K562 (cell line): ENCODE measurements at regions not wholly inside any gene's neighbourhood (a gene's known extent, or its start where the extent isn't known, plus 50 kb on each side); places are given as distances from the start of the nearest gene placed in this dataset.

Source experiments
- ATAC-seq: fragments of 200-7000 bp; cut with Tn5 transposase; 3 replicates; pipeline ENCODE4 v1.9.1; 2020; ENCODE audit warnings: moderate library complexity
- BruUV-seq: library from RNA; stranded (reverse); fragments of 400-500 nt; replicated peaks from 2 replicates; lab custom pipeline; 2021; lab: Mats Ljungman, UMichigan
- CTCF ChIA-PET: fragments of 300-600 bp; formaldehyde crosslinking; extraction: SDS; loops from one replicate; lab custom pipeline; 2021; ENCODE audit warnings: low intra/inter-chr PET ratio; lab: Yijun Ruan, JAX
- POLR2A ChIA-PET: fragments of 300-600, 350-650 bp; sonication (Branson Sonifier 250); formaldehyde crosslinking; extraction: SDS; loops from one replicate; lab custom pipeline; 2021; ENCODE audit warnings: antibody characterized with exemption, inconsistent platforms; lab: Yijun Ruan, JAX
- DNase-seq, 4 experiments: peaks; one replicate each; pipeline versions ENCODE4 v3.0.0 to v3.0.0-alpha.2; 2011 to 2018; ENCODE audit warnings: low spot score in 3 of 4, mixed read lengths in 3 of 4; ENCODE audit errors: extremely low read depth in 1 of 4
- FAIRE-seq: peaks from 2 replicates; lab custom pipeline; 2011; peaks lifted over from hg19 to GRCh38; lab: Jason Lieb, UNC
- H2AFZ ChIP-seq: 2 replicates; pipeline ENCODE4 v1.6.0; 2011; ENCODE audit warnings: low read depth, low read length, control low read depth, inconsistent platforms
- H3K27ac ChIP-seq: fragments of 200-600 bp; 3 replicates; pipeline ENCODE4 v1.8.0; 2011; ENCODE audit warnings: low read depth, mild to moderate bottlenecking, control low read depth, inconsistent platforms, low read length, moderate library complexity, mixed read lengths; ENCODE audit errors: extremely low read depth
- H3K27me3 ChIP-seq, 2 experiments: fragments of 300-600 bp in 1 of 2; 2 replicates in 1 of 2; 3 replicates in 1 of 2; pipeline versions ENCODE4 v1.6.0 to v1.8.0; 2011; ENCODE audit warnings: inconsistent platforms in 2 of 2, low read length in 2 of 2, mild to moderate bottlenecking in 1 of 2, mixed read lengths in 1 of 2, moderate library complexity in 1 of 2; ENCODE audit not compliant: control insufficient read depth in 2 of 2, insufficient read depth in 2 of 2
- H3K36me3 ChIP-seq: fragments of 300-600 bp; 3 replicates; pipeline ENCODE4 v1.8.0; 2011; ENCODE audit warnings: mild to moderate bottlenecking, low read length, inconsistent platforms; ENCODE audit not compliant: control insufficient read depth, insufficient read depth
- H3K4me1 ChIP-seq, 2 experiments: fragments of 200-600 bp in 1 of 2; replicated peaks in 1 of 2; 2 replicates in 1 of 2; 3 replicates in 1 of 2; pipeline versions ENCODE4 v1.5.1 to v1.8.0; 2011; ENCODE audit warnings: inconsistent platforms in 2 of 2, low read length in 2 of 2, mild to moderate bottlenecking in 1 of 2, mixed read lengths in 1 of 2, moderate library complexity in 1 of 2; ENCODE audit not compliant: control insufficient read depth in 2 of 2, insufficient read depth in 2 of 2
- H3K4me2 ChIP-seq: 2 replicates; pipeline ENCODE4 v1.6.1; 2011; ENCODE audit warnings: low read length, control low read depth, inconsistent platforms, mixed read lengths; ENCODE audit not compliant: insufficient read depth
- H3K4me3 ChIP-seq: fragments of 200-600 bp; sonication (generic), shearing (Covaris generic); 2 replicates; pipeline ENCODE4 v1.5.1; 2016; ENCODE audit warnings: control low read depth, inconsistent platforms
- H3K79me2 ChIP-seq: fragments of 200-600 bp; 3 replicates; pipeline ENCODE4 v1.8.0; 2011; ENCODE audit warnings: low read length, inconsistent platforms; ENCODE audit not compliant: control insufficient read depth, insufficient read depth
- H3K9ac ChIP-seq, 2 experiments: 2 replicates each; pipeline versions ENCODE4 v1.6.0 to v1.6.1; 2011; ENCODE audit warnings: low read depth in 2 of 2, low read length in 2 of 2, control low read depth in 1 of 2, inconsistent platforms in 1 of 2, mild to moderate bottlenecking in 1 of 2, mixed read lengths in 1 of 2; ENCODE audit not compliant: insufficient read depth in 1 of 2
- H3K9me1 ChIP-seq: one replicate; pipeline ENCODE4 v1.6.0; 2011; ENCODE audit warnings: inconsistent platforms, mild to moderate bottlenecking, low read length, moderate library complexity; ENCODE audit not compliant: control insufficient read depth, insufficient read depth
- H3K9me3 ChIP-seq: replicated peaks from 2 replicates; pipeline ENCODE4 v1.5.1; 2011; ENCODE audit warnings: low read depth, low read length, inconsistent platforms; ENCODE audit not compliant: control insufficient read depth, insufficient read depth
- H4K20me1 ChIP-seq: replicated peaks from 2 replicates; pipeline ENCODE4 v1.6.1; 2011; ENCODE audit warnings: low read length, inconsistent platforms, mixed read lengths; ENCODE audit not compliant: control insufficient read depth, insufficient read depth
- ETV1 ChIP-seq: fragments of 450-650 bp; conservative IDR thresholded peaks from 2 replicates; pipeline ENCODE4 v1.6.1; 2016; ENCODE audit warnings: missing genetic modification characterization, control low read depth, low read depth, missing compliant biosample characterization
- FOXM1 ChIP-seq, 2 experiments: fragments of 450-650 bp in 1 of 2; sonication (generic) in 1 of 2; formaldehyde crosslinking in 1 of 2; IDR thresholded peaks; 2 replicates each; pipeline versions ENCODE4 v1.6.1 to v1.9.0; 2017 to 2022; ENCODE audit warnings: low read depth in 2 of 2, mild to moderate bottlenecking in 2 of 2, missing genetic modification reagents in 1 of 2, moderate library complexity in 1 of 2
- NR2C2 ChIP-seq, 2 experiments: fragments of 200-800 bp in 1 of 2; sonication (Bioruptor generic) in 1 of 2; sonication (generic) in 1 of 2; formaldehyde crosslinking in 1 of 2; IDR thresholded peaks; 2 replicates each; pipeline versions ENCODE4 v1.6.1 to v1.8.0; 2016 to 2022; ENCODE audit warnings: mild to moderate bottlenecking in 1 of 2, missing compliant biosample characterization in 1 of 2, missing genetic modification characterization in 1 of 2, missing genetic modification reagents in 1 of 2
- RBM17 ChIP-seq: fragments of 200-400 bp; formaldehyde crosslinking; IDR thresholded peaks from 2 replicates; pipeline ENCODE4 v1.6.1; 2017; ENCODE audit warnings: low read depth, mild to moderate bottlenecking, low read length, borderline replicate concordance
- WGBS: fragments of 100-300 bp; shearing (Covaris generic); methylation state at CpG from one replicate; pipeline ENCODE4 v1.1.6; 2016; ENCODE audit warnings: low coverage, mixed read lengths; ENCODE audit not compliant: insufficient coverage; ENCODE audit errors: missing lambda C conversion rate; 5-methylcytosine and 5-hydroxymethylcytosine counted together
- in situ Hi-C: fragments of 300-500 bp; cut with MboI; formaldehyde crosslinking; loops from 4 replicates; pipeline ENCODE4 v1.15.0; 2018; ENCODE audit warnings: inconsistent platforms, mixed read lengths
- intact Hi-C: fragments of 100-400 bp; cut with micrococcal nuclease; formaldehyde crosslinking; loops from 2 replicates; pipeline ENCODE4 v1.14.2; 2022
- TF ChIP-seq, protein P1 (sequence below): fragments of 450-650 bp; formaldehyde crosslinking; IDR thresholded peaks from 2 replicates; pipeline ENCODE4 v1.4.0; 2022; ENCODE audit warnings: missing genetic modification characterization

DNA sequence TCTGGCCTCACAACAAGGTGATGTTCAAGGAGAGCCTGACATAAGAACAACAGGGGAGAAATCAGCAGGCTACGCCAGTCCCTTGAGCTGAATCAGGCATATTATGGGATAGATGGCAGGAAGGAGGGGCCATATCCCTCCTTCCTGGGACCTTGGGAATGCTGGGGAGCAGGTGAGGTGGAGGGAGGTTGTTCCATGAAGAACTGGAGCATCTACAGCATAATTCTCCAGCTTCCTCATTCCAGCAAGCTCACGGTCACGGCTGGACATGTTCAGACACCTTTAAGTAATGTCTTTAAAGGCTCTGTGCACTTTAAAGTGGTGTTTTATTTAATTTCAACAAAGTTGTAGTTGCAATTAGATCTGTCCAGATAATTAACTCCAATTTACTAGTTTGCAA, 780.5 kb downstream of the TYW1 start:
- no peaks in the 10 kb centered on the region for H3K4me1 ChIP-seq
- H2AFZ ChIP-seq, result no peak overlapping the region
- H3K36me3 ChIP-seq, result no peaks in the 10 kb centered on the region
- no peaks in the 10 kb centered on the region for H4K20me1 ChIP-seq
- POLR2A ChIA-PET, result interaction anchor here (0.7 kb wide), 1 partner anchor 9 kb away, joined by 3 read pairs; no protein-coding TSS in a partner anchor
- intact Hi-C loops, result no loop called here
- FAIRE-seq (no peak), DNase-seq (no peak), ATAC-seq (no peak)
- no peaks in the 10 kb centered on the region for H3K9me1 ChIP-seq
- no peaks in the 10 kb centered on the region for H3K9me3 ChIP-seq
- CTCF ChIA-PET, result no interaction called here
- no peaks in the 10 kb centered on the region for H3K79me2 ChIP-seq
- TF ChIP-seq ETV1 (tag) (no peak), FOXM1 (IDR thresholded peaks at IDR 0.05; ENCODE audit: low read depth) (no peak), FOXM1 (CRISPR knock-in tag; IDR thresholded peaks at IDR 0.05; ENCODE audit: low read depth) (no peak), NR2C2 (CRISPR knock-in tag; IDR thresholded peaks at IDR 0.05) (no peak), NR2C2 (tag; IDR thresholded peaks at IDR 0.05) (no peak), RBM17 (no peak)
- TF ChIP-seq, protein P1, sequence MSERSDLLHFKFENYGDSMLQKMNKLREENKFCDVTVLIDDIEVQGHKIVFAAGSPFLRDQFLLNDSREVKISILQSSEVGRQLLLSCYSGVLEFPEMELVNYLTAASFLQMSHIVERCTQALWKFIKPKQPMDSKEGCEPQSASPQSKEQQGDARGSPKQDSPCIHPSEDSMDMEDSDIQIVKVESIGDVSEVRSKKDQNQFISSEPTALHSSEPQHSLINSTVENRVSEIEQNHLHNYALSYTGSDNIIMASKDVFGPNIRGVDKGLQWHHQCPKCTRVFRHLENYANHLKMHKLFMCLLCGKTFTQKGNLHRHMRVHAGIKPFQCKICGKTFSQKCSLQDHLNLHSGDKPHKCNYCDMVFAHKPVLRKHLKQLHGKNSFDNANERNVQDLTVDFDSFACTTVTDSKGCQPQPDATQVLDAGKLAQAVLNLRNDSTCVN (CRISPR knock-in tag), result no peak
- no peak overlapping the region for H3K4me2 ChIP-seq
- H3K9ac ChIP-seq, result no peak overlapping the region
- no TSS peak for BruUV-seq
- H3K27ac ChIP-seq, result no peak overlapping the region
- in situ Hi-C loops, result no loop called here
- WGBS, result 5% methylated on average over 3 of the region's 3 CpGs
- no peak overlapping the region for H3K4me3 ChIP-seq
- H3K27me3 ChIP-seq, result no peaks in the 10 kb centered on the region; a peak in 1 of 5 replicates
